HCT116 (cell line): ENCODE measurements at regions not wholly inside any gene's neighbourhood (a gene's known extent, or its start where the extent isn't known, plus 50 kb on each side); places are given as distances from the start of the nearest gene placed in this dataset.

Experiments
- ATAC-seq: fragments of 200-7000 bp; cut with Tn5 transposase; 2 replicates; pipeline ENCODE4 v1.9.1; 2020; ENCODE audit warnings: mild to moderate bottlenecking, moderate library complexity
- BruUV-seq: library from RNA; stranded (reverse); fragments of 400-500 nt; replicated peaks from 2 replicates; lab custom pipeline; 2021; lab: Mats Ljungman, UMichigan
- CTCF ChIA-PET: fragments of 300-600 bp; sonication (Branson Sonifier 250); formaldehyde crosslinking; loops from one replicate; lab custom pipeline; 2021; ENCODE audit warnings: antibody characterized with exemption; lab: Charles Lee
- POLR2A ChIA-PET: fragments of 300-600, 350-600 bp; sonication (Branson Sonifier 250); formaldehyde crosslinking; loops from one replicate; lab custom pipeline; 2021; ENCODE audit warnings: antibody characterized with exemption; lab: Charles Lee
- RAD21 ChIA-PET, 2 experiments: fragments of 300-600 bp; sonication (Branson Sonifier 250); formaldehyde crosslinking; loops; one replicate each; lab custom pipeline; 2023; ENCODE audit warnings: low total read pairs in 2 of 2; ENCODE audit not compliant: uncharacterized antibody in 2 of 2, unreplicated experiment in 2 of 2, low non-redundant PET in 1 of 2; lab: Charles Lee
- DNase-seq: peaks from one replicate; pipeline ENCODE4 v3.0.0-alpha.2; 2010; ENCODE audit warnings: low read depth, low spot score
- H2AFZ ChIP-seq: fragments of 200-600 bp; shearing (Covaris generic), sonication (generic); 2 replicates; pipeline ENCODE4 v1.6.1; 2017; ENCODE audit warnings: low read depth, mixed run types, mixed read lengths, antibody characterized with exemption, low read length; ENCODE audit not compliant: poor library complexity, severe bottlenecking
- H3K27ac ChIP-seq: 2 replicates; pipeline ENCODE4 v1.5.1; 2012; ENCODE audit warnings: low read depth, low read length
- H3K27me3 ChIP-seq: fragments of 200-600 bp; sonication (generic); 2 replicates; pipeline ENCODE4 v1.6.1; 2016; ENCODE audit warnings: mixed run types, low read length, mixed read lengths; ENCODE audit not compliant: insufficient read depth
- H3K36me3 ChIP-seq, 2 experiments: fragments of 200-500 bp in 1 of 2; fragments of 200-600 bp in 1 of 2; sonication (Bioruptor generic) in 1 of 2; sonication (generic) in 1 of 2; 2 replicates each; pipeline versions ENCODE4 v1.5.1 to v1.6.1; 2014 to 2016; ENCODE audit warnings: low read length in 2 of 2, inconsistent platforms in 1 of 2, mixed read lengths in 1 of 2, mixed run types in 1 of 2; ENCODE audit not compliant: insufficient read depth in 2 of 2, control insufficient read depth in 1 of 2
- H3K4me1 ChIP-seq, 2 experiments: fragments of 200-600 bp in 1 of 2; sonication (generic) in 1 of 2; 2 replicates each; pipeline versions ENCODE4 v1.5.1 to v1.6.1; 2012 to 2017; ENCODE audit warnings: low read length in 2 of 2, inconsistent platforms in 1 of 2, mild to moderate bottlenecking in 1 of 2, mixed read lengths in 1 of 2, mixed run types in 1 of 2, moderate library complexity in 1 of 2; ENCODE audit not compliant: insufficient read depth in 2 of 2, control insufficient read depth in 1 of 2
- H3K4me2 ChIP-seq: fragments of 200-600 bp; sonication (generic); 2 replicates; pipeline ENCODE4 v1.6.1; 2017; ENCODE audit warnings: mixed run types, low read length, mixed read lengths
- H3K4me3 ChIP-seq, 2 experiments: fragments of 200-600 bp in 1 of 2; sonication (generic) in 1 of 2; replicated peaks in 1 of 2; 2 replicates each; pipeline ENCODE4 v1.5.1; 2011 to 2016; ENCODE audit warnings: low read length in 2 of 2, control low read depth in 1 of 2, low read depth in 1 of 2, mild to moderate bottlenecking in 1 of 2, mixed read lengths in 1 of 2, mixed run types in 1 of 2
- H3K79me2 ChIP-seq: fragments of 200-600 bp; sonication (generic); 2 replicates; pipeline ENCODE4 v1.6.1; 2017; ENCODE audit warnings: mild to moderate bottlenecking, mixed run types, low read length, moderate library complexity, mixed read lengths; ENCODE audit not compliant: insufficient read depth
- H3K9ac ChIP-seq: fragments of 200-600 bp; sonication (generic); 2 replicates; pipeline ENCODE4 v1.6.1; 2016; ENCODE audit warnings: low read length, mixed read lengths
- H3K9me2 ChIP-seq: fragments of 200-600 bp; sonication (generic), shearing (Covaris generic); 2 replicates; pipeline ENCODE4 v1.6.1; 2017; ENCODE audit warnings: mixed run types, mild to moderate bottlenecking, moderate library complexity; ENCODE audit not compliant: insufficient read depth
- H3K9me3 ChIP-seq, 2 experiments: fragments of 200-500 bp in 1 of 2; fragments of 200-600 bp in 1 of 2; sonication (Bioruptor generic) in 1 of 2; sonication (generic) in 1 of 2; 2 replicates each; pipeline ENCODE4 v1.6.1; 2014 to 2017; ENCODE audit warnings: low read length in 2 of 2, mixed read lengths in 2 of 2, inconsistent platforms in 1 of 2, low read depth in 1 of 2, mild to moderate bottlenecking in 1 of 2, mixed run types in 1 of 2, moderate library complexity in 1 of 2; ENCODE audit not compliant: control insufficient read depth in 1 of 2, insufficient read depth in 1 of 2
- H4K20me1 ChIP-seq: fragments of 200-600 bp; sonication (generic), shearing (Covaris generic); 2 replicates; pipeline ENCODE4 v1.6.1; 2017; ENCODE audit warnings: mixed run types, mild to moderate bottlenecking, moderate library complexity; ENCODE audit not compliant: insufficient read depth
- ATF3 ChIP-seq: IDR thresholded peaks from 2 replicates; pipeline ENCODE4 v1.6.1; 2012
- EGR1 ChIP-seq: IDR thresholded peaks from 2 replicates; pipeline ENCODE4 v1.6.1; 2012; ENCODE audit warnings: low read depth
- ELF1 ChIP-seq: IDR thresholded peaks from 2 replicates; pipeline ENCODE4 v1.6.1; 2012; ENCODE audit warnings: low read depth, borderline replicate concordance
- EZH2phosphoT487 ChIP-seq: fragments of 200-600 bp; IDR thresholded peaks from 2 replicates; pipeline ENCODE4 v1.6.1; 2018; ENCODE audit warnings: antibody characterized with exemption, borderline replicate concordance
- FOSL1 ChIP-seq: IDR thresholded peaks from 2 replicates; pipeline ENCODE4 v1.6.1; 2012; ENCODE audit warnings: low read depth
- JUND ChIP-seq: IDR thresholded peaks from 2 replicates; pipeline ENCODE4 v1.6.1; 2012
- MAX ChIP-seq: IDR thresholded peaks from 2 replicates; pipeline ENCODE4 v1.6.1; 2012
- POLR2A ChIP-seq: IDR thresholded peaks from 2 replicates; pipeline ENCODE4 v1.7.0; 2011; ENCODE audit warnings: borderline replicate concordance; ENCODE audit not compliant: insufficient read depth, insufficient read length; ENCODE audit errors: extremely low read depth
- SIN3A ChIP-seq: IDR thresholded peaks from 2 replicates; pipeline ENCODE4 v1.6.1; 2012; ENCODE audit warnings: low read depth
- SP1 ChIP-seq: IDR thresholded peaks from 2 replicates; pipeline ENCODE4 v1.6.1; 2012; ENCODE audit warnings: low read depth
- SRF ChIP-seq: IDR thresholded peaks from 2 replicates; pipeline ENCODE4 v1.6.1; 2012; ENCODE audit warnings: low read depth
- YY1 ChIP-seq: IDR thresholded peaks from 2 replicates; pipeline ENCODE4 v1.6.1; 2011; ENCODE audit warnings: low read length, low read depth, moderate library complexity, mild to moderate bottlenecking; ENCODE audit not compliant: insufficient replicate concordance; ENCODE audit errors: extremely low read depth
- ZBTB33 ChIP-seq: IDR thresholded peaks from 2 replicates; pipeline ENCODE4 v1.6.1; 2011; ENCODE audit warnings: mild to moderate bottlenecking, low read length, moderate library complexity; ENCODE audit not compliant: insufficient replicate concordance; ENCODE audit errors: extremely low read depth
- ZFX ChIP-seq: fragments of 450-650 bp; IDR thresholded peaks from 2 replicates; pipeline ENCODE4 v1.6.1; 2017
- intact Hi-C: fragments of 100-400 bp; cut with micrococcal nuclease; formaldehyde crosslinking; loops from 2 replicates; pipeline ENCODE4 v1.10.0; 2022
- TF ChIP-seq, protein P1 (sequence below): IDR thresholded peaks from 2 replicates; pipeline ENCODE4 v1.6.1; 2012; ENCODE audit warnings: low read depth

DNA sequence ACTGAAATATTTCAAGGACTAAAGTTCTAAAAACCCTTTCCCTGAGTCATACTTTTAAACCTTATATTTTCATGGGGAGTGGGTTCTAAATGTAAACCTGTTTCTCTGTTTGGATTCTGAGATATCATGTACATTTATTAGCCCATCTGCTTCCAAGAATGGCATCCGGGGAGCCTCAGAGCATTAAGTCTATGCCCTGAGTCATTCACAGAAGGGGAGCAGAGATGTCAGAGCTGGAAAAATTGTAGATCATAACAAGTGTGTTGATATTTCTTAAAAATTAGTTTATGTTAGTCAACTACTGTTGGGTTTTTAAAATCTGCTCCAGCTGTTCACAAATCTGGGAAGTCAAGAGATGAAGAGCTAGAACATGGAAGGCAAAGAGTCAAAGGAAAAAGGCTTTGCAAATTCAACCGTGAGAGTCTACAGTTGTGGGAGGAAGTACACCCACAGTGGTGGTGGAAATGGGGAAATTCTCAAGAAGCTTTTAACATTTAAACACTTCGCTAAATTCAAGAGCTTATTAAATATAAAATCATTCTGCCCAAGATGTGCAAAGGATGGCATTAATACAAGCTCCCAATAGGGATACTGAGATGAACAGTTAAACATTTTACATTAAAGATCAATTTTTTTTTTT is 70.5 kb upstream of the FLRT2 start:
- no peak for TF ChIP-seq SIN3A
- no peak for TF ChIP-seq ELF1
- no peak for TF ChIP-seq EGR1
- no peak for TF ChIP-seq POLR2A
- Histone ChIP-seq H2AFZ (no peak overlapping the region), H3K4me1 (no peaks in the 10 kb centered on the region), H3K27ac (no peak overlapping the region), H3K79me2 (no peaks in the 10 kb centered on the region), H3K4me2 (no peak overlapping the region), H3K27me3 (no peaks in the 10 kb centered on the region), H4K20me1 (no peaks in the 10 kb centered on the region), H3K9ac (no peak overlapping the region), H3K9me2 (no peaks in the 10 kb centered on the region), H3K9me3 (peaks cover 3 to 21% of the 10 kb centered on the region in 2 experiments; a peak in 2 of 4 replicates), H3K36me3 (no peaks in the 10 kb centered on the region), H3K4me3 (no peak overlapping the region)
- ATAC-seq (no peak), DNase-seq (no peak)
- RAD21 ChIA-PET: no interaction called here
- CTCF ChIA-PET: no interaction called here
- no TSS peak for BruUV-seq
- intact Hi-C loops: no loop called here
- POLR2A ChIA-PET: no interaction called here

- H3K27ac ChIP-seq: no peak overlapping the region
- no peak for DNase-seq
- no peak for ATAC-seq
- RAD21 ChIA-PET: no interaction called here
- POLR2A ChIA-PET: no interaction called here
- no peaks in the 10 kb centered on the region for H3K36me3 ChIP-seq
- peaks cover 3 to 28% of the 10 kb centered on the region in 2 experiments; a peak in 2 of 4 replicates for H3K9me3 ChIP-seq
- BruUV-seq: no TSS peak
- intact Hi-C loops: no loop called here
- H3K9me2 ChIP-seq: no peaks in the 10 kb centered on the region
- H3K9ac ChIP-seq: no peak overlapping the region
- H3K4me2 ChIP-seq: no peak overlapping the region
- H4K20me1 ChIP-seq: no peaks in the 10 kb centered on the region
- H3K4me1 ChIP-seq: no peaks in the 10 kb centered on the region
- H3K79me2 ChIP-seq: no peaks in the 10 kb centered on the region
- CTCF ChIA-PET: no interaction called here
- no peaks in the 10 kb centered on the region for H3K27me3 ChIP-seq
- H2AFZ ChIP-seq: no peak overlapping the region
- H3K4me3 ChIP-seq: no peak overlapping the region
- TF ChIP-seq ZBTB33 (no peak), EZH2phosphoT487 (no peak), SRF (no peak), YY1 (no peak), ZFX (no peak), MAX (no peak), FOSL1 (no peak), JUND (no peak), ATF3 (no peak), SP1 (no peak)
- TF ChIP-seq, protein P1, sequence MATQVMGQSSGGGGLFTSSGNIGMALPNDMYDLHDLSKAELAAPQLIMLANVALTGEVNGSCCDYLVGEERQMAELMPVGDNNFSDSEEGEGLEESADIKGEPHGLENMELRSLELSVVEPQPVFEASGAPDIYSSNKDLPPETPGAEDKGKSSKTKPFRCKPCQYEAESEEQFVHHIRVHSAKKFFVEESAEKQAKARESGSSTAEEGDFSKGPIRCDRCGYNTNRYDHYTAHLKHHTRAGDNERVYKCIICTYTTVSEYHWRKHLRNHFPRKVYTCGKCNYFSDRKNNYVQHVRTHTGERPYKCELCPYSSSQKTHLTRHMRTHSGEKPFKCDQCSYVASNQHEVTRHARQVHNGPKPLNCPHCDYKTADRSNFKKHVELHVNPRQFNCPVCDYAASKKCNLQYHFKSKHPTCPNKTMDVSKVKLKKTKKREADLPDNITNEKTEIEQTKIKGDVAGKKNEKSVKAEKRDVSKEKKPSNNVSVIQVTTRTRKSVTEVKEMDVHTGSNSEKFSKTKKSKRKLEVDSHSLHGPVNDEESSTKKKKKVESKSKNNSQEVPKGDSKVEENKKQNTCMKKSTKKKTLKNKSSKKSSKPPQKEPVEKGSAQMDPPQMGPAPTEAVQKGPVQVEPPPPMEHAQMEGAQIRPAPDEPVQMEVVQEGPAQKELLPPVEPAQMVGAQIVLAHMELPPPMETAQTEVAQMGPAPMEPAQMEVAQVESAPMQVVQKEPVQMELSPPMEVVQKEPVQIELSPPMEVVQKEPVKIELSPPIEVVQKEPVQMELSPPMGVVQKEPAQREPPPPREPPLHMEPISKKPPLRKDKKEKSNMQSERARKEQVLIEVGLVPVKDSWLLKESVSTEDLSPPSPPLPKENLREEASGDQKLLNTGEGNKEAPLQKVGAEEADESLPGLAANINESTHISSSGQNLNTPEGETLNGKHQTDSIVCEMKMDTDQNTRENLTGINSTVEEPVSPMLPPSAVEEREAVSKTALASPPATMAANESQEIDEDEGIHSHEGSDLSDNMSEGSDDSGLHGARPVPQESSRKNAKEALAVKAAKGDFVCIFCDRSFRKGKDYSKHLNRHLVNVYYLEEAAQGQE: no peak
Observed at GRCh38 chr14:85461432-85462133, 68.4 kb upstream of the FLRT2 start.
